HG02885 (cell line): ENCODE measurements at regions not wholly inside any gene's neighbourhood (a gene's known extent, or its start where the extent isn't known, plus 50 kb on each side); places are given as distances from the start of the nearest gene placed in this dataset.

ENCODE experiments used
- ATAC-seq: cut with Tn5 transposase; IDR thresholded peaks from one replicate; pipeline ENCODE4 v1.9.1; 2021; ENCODE audit warnings: mild to moderate bottlenecking; ENCODE audit not compliant: unreplicated experiment, poor library complexity

DNA sequence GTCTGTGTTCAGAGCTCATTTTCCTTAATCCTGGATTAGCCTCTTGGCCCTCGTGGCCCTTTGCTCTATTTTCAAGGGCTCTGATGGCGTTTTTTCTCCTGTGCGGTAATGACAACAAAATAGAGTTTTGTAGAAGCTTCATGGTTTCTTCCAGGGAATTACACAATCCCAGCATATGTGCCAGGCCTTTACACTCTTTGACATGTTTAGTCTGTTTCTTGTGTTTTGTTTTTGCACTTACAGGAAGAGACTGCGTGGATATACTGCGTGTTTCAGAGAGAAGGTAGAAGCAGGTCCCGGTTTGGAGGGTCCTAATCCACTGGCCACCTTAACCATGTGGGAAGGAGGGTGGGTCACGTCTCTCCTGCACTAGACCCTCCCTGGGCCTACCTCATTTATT lies 400.2 kb upstream of the IRX4 start:
- ATAC-seq: no peak

- ATAC-seq: no peak
Measured at GRCh38 chr5:2282034-2282690, 399.4 kb upstream of the IRX4 start.

- no peak for ATAC-seq
Measured at GRCh38 chr5:2281446-2281845, 398.7 kb upstream of the IRX4 start.

GRCh38 chr5:2280318-2280717 lies 397.6 kb upstream of the IRX4 start:
- no peak for ATAC-seq

GRCh38 chr5:2278825-2279456 lies 396.2 kb upstream of the IRX4 start:
- no peak for ATAC-seq

- ATAC-seq: no peak
Measured at GRCh38 chr5:2277886-2278285, 395.2 kb upstream of the IRX4 start.

DNA sequence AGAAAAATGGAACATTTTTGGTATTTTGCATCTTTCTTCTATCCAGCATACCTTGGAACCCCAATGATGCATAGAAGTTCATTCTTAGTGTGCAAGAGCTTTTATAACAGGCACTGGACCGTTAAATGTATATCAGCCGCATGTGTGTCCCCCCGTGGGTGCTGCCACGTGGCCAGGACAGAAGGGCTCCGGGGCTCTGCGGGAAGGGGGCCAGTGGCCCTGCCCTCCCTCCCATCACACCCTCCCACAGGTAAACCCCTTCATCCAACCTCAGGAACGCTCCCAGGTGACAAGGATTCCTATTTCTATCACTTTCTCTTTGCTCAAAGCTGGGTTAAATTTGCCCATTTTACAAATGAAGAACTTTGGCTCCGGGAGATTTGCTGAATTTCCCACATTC lies 393.4 kb upstream of the IRX4 start:
- no peak for ATAC-seq

DNA sequence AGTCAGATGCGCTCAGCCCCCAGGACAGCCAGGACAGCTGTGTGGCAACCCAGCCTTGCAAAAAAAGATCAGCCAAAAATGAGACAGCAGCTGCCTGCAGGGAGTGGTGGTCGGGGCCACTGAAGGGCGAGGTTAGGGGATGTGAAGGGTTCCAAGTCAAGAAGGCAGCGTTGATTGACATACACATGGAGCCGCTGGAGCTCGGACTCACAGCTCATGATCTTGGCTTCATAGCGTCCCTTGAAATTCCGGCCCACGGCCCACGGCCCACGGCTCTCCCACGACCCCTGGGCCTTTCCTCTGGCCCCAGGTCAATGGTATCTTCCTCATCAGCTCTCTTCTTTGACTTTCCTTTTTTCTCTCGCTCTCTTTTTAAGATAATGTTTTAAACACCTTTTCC lies 390.0 kb upstream of the IRX4 start:
- ATAC-seq: no peak

DNA sequence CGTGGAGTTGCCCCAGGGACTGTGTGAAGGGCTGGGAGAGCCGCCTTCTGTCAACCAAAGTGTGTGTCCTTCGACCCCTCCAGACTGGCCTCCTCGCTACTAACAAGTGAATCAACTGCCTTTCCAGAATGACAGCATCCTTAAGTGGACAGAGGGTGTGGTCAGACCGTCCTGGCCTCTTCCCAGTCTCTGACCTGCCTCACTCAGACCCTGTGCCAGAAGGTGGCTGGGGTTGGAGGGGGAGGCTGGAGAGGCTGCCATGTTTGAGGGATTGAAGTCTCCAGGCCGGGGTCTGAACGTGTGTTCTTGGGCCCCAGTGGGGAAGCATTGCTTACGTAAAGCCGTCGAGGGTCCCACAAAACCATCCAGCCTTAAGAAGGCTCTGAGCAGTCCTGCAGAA lies 389.3 kb upstream of the IRX4 start:
- no peak for ATAC-seq

- no peak for ATAC-seq
Measured at GRCh38 chr5:2271316-2271715, 388.6 kb upstream of the IRX4 start.

- ATAC-seq: no peak
Measured at GRCh38 chr5:2270467-2270866, 387.7 kb upstream of the IRX4 start.

GRCh38 chr5:2269656-2270055 lies 386.9 kb upstream of the IRX4 start:
- ATAC-seq: no peak

GRCh38 chr5:2267991-2268390 lies 385.3 kb upstream of the IRX4 start:
- no peak for ATAC-seq

GRCh38 chr5:2266641-2267240 lies 384.0 kb upstream of the IRX4 start:
- ATAC-seq: no peak

- ATAC-seq: no peak
Measured at GRCh38 chr5:2265341-2265740, 382.6 kb upstream of the IRX4 start.

DNA sequence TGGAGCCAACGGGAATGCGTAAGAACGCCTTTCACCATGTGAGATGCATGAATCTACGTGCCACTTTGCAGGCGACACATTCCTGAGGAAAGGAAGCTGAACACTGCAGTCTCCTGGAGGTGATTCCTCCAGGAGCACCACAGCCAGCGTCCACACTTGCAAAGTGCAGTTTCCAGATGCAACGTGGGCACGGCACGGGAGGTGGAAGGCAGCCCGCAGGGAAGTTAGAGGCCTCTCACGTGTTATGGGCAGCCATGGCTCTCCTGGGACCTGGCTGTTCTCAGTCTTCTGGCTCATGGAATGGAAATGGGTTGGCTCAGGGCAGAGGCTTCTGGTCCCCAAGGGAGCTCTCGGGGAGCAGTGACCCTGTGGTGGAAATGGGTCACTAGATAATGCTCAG lies 381.0 kb upstream of the IRX4 start:
- no peak for ATAC-seq

- ATAC-seq: no peak
Measured at GRCh38 chr5:2262620-2263019, 379.9 kb upstream of the IRX4 start.

DNA sequence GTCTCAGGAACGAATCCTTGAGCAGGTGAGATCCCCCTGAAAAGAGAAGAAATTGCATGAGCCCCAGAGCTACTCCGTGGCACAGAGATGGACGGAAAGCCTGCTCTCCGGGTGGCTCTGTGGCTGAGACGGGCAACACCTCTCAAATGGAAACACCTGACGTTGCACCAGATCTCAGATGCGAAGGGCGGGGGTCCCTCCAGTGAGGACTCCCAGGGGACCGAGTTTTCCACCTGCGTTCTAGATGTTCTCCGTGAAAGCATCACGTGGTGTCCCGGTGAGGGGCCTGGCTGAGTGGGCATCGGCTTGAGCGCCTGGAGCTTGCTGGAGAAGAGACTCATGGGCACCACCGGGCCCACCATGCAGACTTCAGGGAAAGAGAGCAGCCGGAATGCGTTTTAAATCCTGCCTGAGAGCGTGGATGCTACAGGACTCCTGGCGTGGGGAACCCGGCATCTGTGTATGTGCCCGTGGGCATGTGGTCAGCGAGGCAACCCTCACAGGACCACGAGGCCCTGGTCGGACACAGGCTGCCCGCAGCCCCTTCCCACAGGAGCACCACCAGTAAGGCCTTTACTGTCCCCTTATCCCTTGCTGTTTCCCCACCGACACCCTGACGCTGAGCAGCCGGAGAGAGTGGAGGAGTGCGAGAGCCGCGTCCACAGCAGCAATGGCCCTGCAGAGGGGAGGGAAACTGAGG lies 378.4 kb upstream of the IRX4 start:
- ATAC-seq: no peak

GRCh38 chr5:2260211-2261003 lies 377.7 kb upstream of the IRX4 start:
- ATAC-seq: no peak

DNA sequence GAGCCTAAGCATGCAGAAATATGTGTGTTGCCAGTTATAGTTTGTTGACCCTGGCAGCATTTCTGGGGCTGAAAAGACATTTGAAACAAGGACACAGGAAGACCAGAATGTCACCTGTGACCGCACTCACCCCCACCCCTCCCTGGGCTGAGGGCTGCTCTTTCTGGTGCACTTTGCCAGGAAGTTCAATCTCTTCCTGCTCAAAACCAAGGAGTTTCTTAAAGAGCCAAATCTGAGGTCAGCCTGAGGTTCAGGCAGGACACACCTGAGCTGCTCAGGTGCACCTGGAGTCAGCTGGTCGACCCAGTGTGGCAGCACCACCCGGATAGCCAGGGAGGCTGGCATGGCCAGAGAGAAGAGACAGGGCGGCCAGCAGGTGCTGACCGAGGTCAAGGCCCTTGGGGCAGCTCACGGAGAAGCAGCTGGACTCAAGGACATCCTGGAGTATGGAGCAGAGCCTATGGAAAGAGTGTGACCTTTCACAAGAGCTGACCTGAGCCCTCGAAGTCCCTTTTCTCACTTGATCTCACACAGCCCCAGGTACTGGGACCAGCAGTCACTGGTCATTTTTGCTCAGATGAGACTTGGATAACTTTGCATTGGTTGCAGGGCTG lies 376.9 kb upstream of the IRX4 start:
- ATAC-seq: no peak
